IMR-90 (cell line): ENCODE measurements at regions not wholly inside any gene's neighbourhood (a gene's known extent, or its start where the extent isn't known, plus 50 kb on each side); places are given as distances from the start of the nearest gene placed in this dataset.

Source experiments
- ATAC-seq: fragments of 200-7000 bp; cut with Tn5 transposase; 2 replicates; pipeline ENCODE4 v1.9.1; 2020; ENCODE audit warnings: low read depth, mild to moderate bottlenecking, moderate library complexity
- BruUV-seq: library from RNA; stranded (reverse); fragments of 400-500 nt; replicated peaks from 2 replicates; lab custom pipeline; 2021; lab: Mats Ljungman, UMichigan
- CTCF ChIA-PET: fragments of 300-600 bp; formaldehyde crosslinking; extraction: SDS; loops from one replicate; lab custom pipeline; 2021; ENCODE audit warnings: antibody characterized with exemption; lab: Yijun Ruan, JAX
- POLR2A ChIA-PET: fragments of 300-600 bp; sonication (Branson Sonifier 250); formaldehyde crosslinking; loops from one replicate; lab custom pipeline; 2022; ENCODE audit warnings: antibody characterized with exemption; ENCODE audit not compliant: unreplicated experiment; lab: Charles Lee
- DNase-seq: peaks from one replicate; pipeline ENCODE4 v3.0.0; 2013
- H2AFZ ChIP-seq: replicated peaks from 2 replicates; pipeline ENCODE3; 2013; ENCODE audit warnings: low read length, mild to moderate bottlenecking; ENCODE audit not compliant: poor library complexity
- H2AK5ac ChIP-seq: 2 replicates; pipeline ENCODE4 v1.6.1; 2013; ENCODE audit warnings: low read depth, low read length, inconsistent platforms
- H2AK9ac ChIP-seq: replicated peaks from 2 replicates; pipeline ENCODE3; 2013; ENCODE audit warnings: mild to moderate bottlenecking, low read depth, low read length, moderate library complexity; ENCODE audit not compliant: poor library complexity
- H2BK120ac ChIP-seq: 2 replicates; pipeline ENCODE4 v1.6.1; 2013; ENCODE audit warnings: low read depth, low read length, inconsistent platforms
- H2BK15ac ChIP-seq: 3 replicates; pipeline ENCODE4 v1.6.1; 2013; ENCODE audit warnings: low read depth, low read length, inconsistent platforms
- H2BK20ac ChIP-seq: 2 replicates; pipeline ENCODE4 v1.6.1; 2013; ENCODE audit warnings: low read depth, mild to moderate bottlenecking, inconsistent platforms, low read length, moderate library complexity
- H2BK5ac ChIP-seq: 2 replicates; pipeline ENCODE4 v1.6.1; 2013; ENCODE audit warnings: mild to moderate bottlenecking, low read depth, low read length, inconsistent platforms; ENCODE audit not compliant: poor library complexity, severe bottlenecking
- H3K14ac ChIP-seq: replicated peaks from 2 replicates; pipeline ENCODE4 v1.6.1; 2013; ENCODE audit warnings: low read depth, low read length, inconsistent platforms
- H3K18ac ChIP-seq: 2 replicates; pipeline ENCODE4 v1.6.1; 2013; ENCODE audit warnings: low read depth, low read length, control low read depth
- H3K23ac ChIP-seq: 2 replicates; pipeline ENCODE4 v1.6.1; 2013; ENCODE audit warnings: low read depth, low read length, inconsistent platforms
- H3K27ac ChIP-seq: 2 replicates; pipeline ENCODE4 v1.5.1; 2013; ENCODE audit warnings: mild to moderate bottlenecking, control low read depth, low read length; ENCODE audit not compliant: insufficient read depth
- H3K27me3 ChIP-seq: 2 replicates; pipeline ENCODE4 v1.6.1; 2013; ENCODE audit warnings: low read length; ENCODE audit not compliant: control insufficient read depth, insufficient read depth
- H3K36me3 ChIP-seq: 2 replicates; pipeline ENCODE4 v1.6.1; 2013; ENCODE audit warnings: low read length, mixed read lengths; ENCODE audit not compliant: control insufficient read depth, insufficient read depth
- H3K4ac ChIP-seq: 2 replicates; pipeline ENCODE4 v1.6.1; 2013; ENCODE audit warnings: low read depth, low read length, inconsistent platforms
- H3K4me1 ChIP-seq: 2 replicates; pipeline ENCODE4 v1.6.1; 2013; ENCODE audit warnings: low read length, mixed read lengths; ENCODE audit not compliant: control insufficient read depth, insufficient read depth
- H3K4me2 ChIP-seq: 2 replicates; pipeline ENCODE4 v1.6.1; 2013; ENCODE audit warnings: low read depth, mild to moderate bottlenecking, control low read depth, low read length, moderate library complexity
- H3K4me3 ChIP-seq: 2 replicates; pipeline ENCODE4 v1.5.1; 2013; ENCODE audit warnings: low read depth, mild to moderate bottlenecking, control low read depth, low read length, moderate library complexity; ENCODE audit not compliant: insufficient read depth
- H3K56ac ChIP-seq: 2 replicates; pipeline ENCODE4 v1.6.1; 2013; ENCODE audit warnings: low read length, inconsistent platforms; ENCODE audit not compliant: insufficient read depth; ENCODE audit errors: extremely low read depth
- H3K79me1 ChIP-seq, 2 experiments: 2 replicates each; pipeline ENCODE4 v1.6.1; 2013; ENCODE audit warnings: low read length in 2 of 2, inconsistent platforms in 1 of 2, low read depth in 1 of 2
- H3K9ac ChIP-seq: 2 replicates; pipeline ENCODE4 v1.6.1; 2013; ENCODE audit warnings: low read depth, low read length, control low read depth
- H3K9me1 ChIP-seq: 2 replicates; pipeline ENCODE4 v1.6.1; 2013; ENCODE audit warnings: low read length, inconsistent platforms; ENCODE audit not compliant: insufficient read depth
- H3K9me3 ChIP-seq: 2 replicates; pipeline ENCODE4 v1.6.1; 2013; ENCODE audit warnings: low read length; ENCODE audit not compliant: control insufficient read depth, insufficient read depth
- H4K20me1 ChIP-seq: 2 replicates; pipeline ENCODE4 v1.6.1; 2013; ENCODE audit warnings: low read length, inconsistent platforms; ENCODE audit not compliant: insufficient read depth
- H4K5ac ChIP-seq: 2 replicates; pipeline ENCODE4 v1.6.1; 2013; ENCODE audit warnings: mild to moderate bottlenecking, low read depth, low read length, control low read depth
- H4K8ac ChIP-seq, 2 experiments: 2 replicates each; pipeline ENCODE4 v1.6.1; 2013; ENCODE audit warnings: low read depth in 2 of 2, low read length in 2 of 2, control low read depth in 1 of 2, inconsistent platforms in 1 of 2
- H4K91ac ChIP-seq: 2 replicates; pipeline ENCODE4 v1.6.1; 2013; ENCODE audit warnings: low read depth, low read length, inconsistent platforms; ENCODE audit not compliant: insufficient read depth
- FOS ChIP-seq: fragments of 150-350 bp; IDR thresholded peaks from 2 replicates; pipeline ENCODE4 v1.6.1; 2016; ENCODE audit warnings: low read depth, low read length
- RFX5 ChIP-seq: IDR thresholded peaks from 2 replicates; pipeline ENCODE4 v1.8.0; 2012; ENCODE audit warnings: low read depth, mild to moderate bottlenecking, low read length, moderate library complexity
- dilution Hi-C: fragments of 300-500 bp; cut with HindIII; formaldehyde crosslinking; loops from one replicate; pipeline ENCODE4 v1.14.3; 2018; ENCODE audit warnings: low sequenced_read_pairs; ENCODE audit not compliant: unreplicated experiment
- in situ Hi-C: fragments of 300-500 bp; cut with MboI; formaldehyde crosslinking; loops from 3 replicates; pipeline ENCODE4 v1.14.3; 2019; ENCODE audit warnings: low sequenced_read_pairs, inconsistent platforms, mixed read lengths
- intact Hi-C: fragments of 100-400 bp; cut with micrococcal nuclease; formaldehyde crosslinking; loops from 2 replicates; pipeline ENCODE4 v1.10.0; 2022

- H3K36me3 ChIP-seq: no peaks in the 10 kb centered on the region
- dilution Hi-C loops: no loop called here
- CTCF ChIA-PET: no interaction called here
- DNase-seq (peak; percentile 52), ATAC-seq (no peak)
- no peaks in the 10 kb centered on the region for H3K79me1 ChIP-seq
- H3K18ac ChIP-seq: no peak overlapping the region
- POLR2A ChIA-PET: no interaction called here
- H2AK5ac ChIP-seq: no peak overlapping the region
- no peak overlapping the region for H4K91ac ChIP-seq
- H3K9ac ChIP-seq: no peak overlapping the region
- TF ChIP-seq FOS (peak; percentile 33; the same call in 1 of the 2 replicates), RFX5 (no peak)
- no peak overlapping the region for H3K4me2 ChIP-seq
- H4K20me1 ChIP-seq: no peaks in the 10 kb centered on the region
- H3K14ac ChIP-seq: no peak overlapping the region
- no TSS peak for BruUV-seq
- no peak overlapping the region for H2BK120ac ChIP-seq
- H2BK20ac ChIP-seq: no peak overlapping the region
- no peaks in the 10 kb centered on the region for H3K4me1 ChIP-seq
- no peak overlapping the region for H3K4ac ChIP-seq
- no peaks in the 10 kb centered on the region for H3K9me1 ChIP-seq
- H4K8ac ChIP-seq: no peak overlapping the region
- no peak overlapping the region for H4K5ac ChIP-seq
- H3K23ac ChIP-seq: no peak overlapping the region
- no peak overlapping the region for H3K27ac ChIP-seq
- no peak overlapping the region for H2BK5ac ChIP-seq
- no peaks in the 10 kb centered on the region for H3K27me3 ChIP-seq
- no peak overlapping the region for H2BK15ac ChIP-seq
- H3K56ac ChIP-seq: no peak overlapping the region
- no peak overlapping the region for H3K4me3 ChIP-seq
- H3K9me3 ChIP-seq: no peaks in the 10 kb centered on the region
- intact Hi-C loops: no loop called here
- in situ Hi-C loops: no loop called here
- H2AFZ ChIP-seq: no peak overlapping the region
- no peak overlapping the region for H2AK9ac ChIP-seq
These were observed 227.4 kb upstream of the COL3A1 start for GRCh38 chr2:188746727-188747126.
